SK-N-SH (cell line): ENCODE measurements at regions not wholly inside any gene's neighbourhood (a gene's known extent, or its start where the extent isn't known, plus 50 kb on each side); places are given as distances from the start of the nearest gene placed in this dataset.

Source experiments
- CTCF ChIA-PET: fragments of 300-600, 350-600 bp; formaldehyde crosslinking; extraction: SDS; loops from one replicate; lab custom pipeline; 2021; lab: Yijun Ruan, JAX
- POLR2A ChIA-PET: fragments of 350-600 bp; sonication (Branson Sonifier 250); formaldehyde crosslinking; extraction: SDS; loops from one replicate; lab custom pipeline; 2020; ENCODE audit warnings: antibody characterized with exemption, inconsistent platforms; lab: Yijun Ruan, JAX
- DNase-seq: peaks from one replicate; pipeline ENCODE4 v3.0.0; 2012
- H2AFZ ChIP-seq: fragments of 200-600 bp; sonication (generic); 2 replicates; pipeline ENCODE4 v1.8.1; 2016; ENCODE audit warnings: antibody characterized with exemption, mild to moderate bottlenecking, low read depth
- H3F3A ChIP-seq: fragments of 200-600 bp; sonication (generic); replicated peaks from 2 replicates; pipeline ENCODE3; 2016; ENCODE audit warnings: antibody characterized with exemption, mild to moderate bottlenecking; ENCODE audit not compliant: insufficient read depth
- H3K27ac ChIP-seq, 2 experiments: fragments of 200-500 bp in 1 of 2; fragments of 200-600 bp in 1 of 2; sonication (Bioruptor generic) in 1 of 2; sonication (generic), shearing (Covaris generic) in 1 of 2; 2 replicates each; pipeline versions ENCODE4 v1.5.1 to v1.6.1; 2014 to 2016; ENCODE audit warnings: low read depth in 2 of 2, inconsistent platforms in 1 of 2, low read length in 1 of 2, mild to moderate bottlenecking in 1 of 2, mixed read lengths in 1 of 2
- H3K27me3 ChIP-seq: fragments of 200-600 bp; sonication (generic), shearing (Covaris generic); 2 replicates; pipeline ENCODE4 v1.6.1; 2016; ENCODE audit warnings: mixed run types; ENCODE audit not compliant: insufficient read depth
- H3K36me3 ChIP-seq, 2 experiments: fragments of 200-500 bp in 1 of 2; fragments of 200-600 bp in 1 of 2; sonication (Bioruptor generic) in 1 of 2; sonication (generic) in 1 of 2; replicated peaks in 1 of 2; 2 replicates each; pipeline versions ENCODE3 to v1.5.1; 2014 to 2016; ENCODE audit warnings: low read length in 1 of 2, mild to moderate bottlenecking in 1 of 2; ENCODE audit not compliant: insufficient read depth in 2 of 2, control insufficient read depth in 1 of 2
- H3K4me1 ChIP-seq, 2 experiments: fragments of 200-500 bp in 1 of 2; fragments of 200-600 bp in 1 of 2; sonication (Bioruptor generic) in 1 of 2; sonication (generic), shearing (Covaris generic) in 1 of 2; 2 replicates each; pipeline versions ENCODE4 v1.5.1 to v1.6.1; 2014 to 2016; ENCODE audit warnings: low read depth in 1 of 2, low read length in 1 of 2, mixed run types in 1 of 2; ENCODE audit not compliant: insufficient read depth in 2 of 2, control insufficient read depth in 1 of 2
- H3K4me2 ChIP-seq: fragments of 200-600 bp; sonication (generic), shearing (Covaris generic); 2 replicates; pipeline ENCODE4 v1.6.1; 2017; ENCODE audit warnings: mixed run types
- H3K4me3 ChIP-seq, 2 experiments: fragments of 200-500 bp in 1 of 2; fragments of 200-600 bp in 1 of 2; sonication (Bioruptor generic) in 1 of 2; sonication (generic), shearing (Covaris generic) in 1 of 2; 2 replicates each; pipeline versions ENCODE4 v1.5.1 to v1.8.1; 2014 to 2016; ENCODE audit warnings: low read depth in 2 of 2, inconsistent platforms in 1 of 2, low read length in 1 of 2, mild to moderate bottlenecking in 1 of 2, mixed read lengths in 1 of 2, moderate library complexity in 1 of 2
- H3K79me2 ChIP-seq: fragments of 200-600 bp; sonication (generic); 2 replicates; pipeline ENCODE4 v1.8.1; 2017; ENCODE audit warnings: mild to moderate bottlenecking; ENCODE audit not compliant: insufficient read depth
- H3K9ac ChIP-seq: fragments of 200-600 bp; sonication (generic); 2 replicates; pipeline ENCODE4 v1.6.1; 2017; ENCODE audit warnings: mixed run types
- H3K9me2 ChIP-seq: fragments of 200-600 bp; sonication (generic); 2 replicates; pipeline ENCODE4 v1.6.1; 2017; ENCODE audit warnings: mixed run types
- H3K9me3 ChIP-seq: fragments of 200-600 bp; sonication (generic); 2 replicates; pipeline ENCODE4 v1.6.1; 2017; ENCODE audit warnings: mixed run types, mild to moderate bottlenecking, moderate library complexity
- H4K20me1 ChIP-seq: fragments of 200-600 bp; sonication (generic); 2 replicates; pipeline ENCODE4 v1.6.1; 2017; ENCODE audit warnings: mild to moderate bottlenecking, mixed run types; ENCODE audit not compliant: insufficient read depth
- GABPA ChIP-seq: IDR thresholded peaks from 2 replicates; pipeline ENCODE4 v1.4.0; 2012; ENCODE audit warnings: low read depth, mild to moderate bottlenecking
- RCOR1 ChIP-seq: fragments of 150-350 bp; IDR thresholded peaks from 2 replicates; pipeline ENCODE4 v1.6.1; 2017; ENCODE audit warnings: antibody characterized with exemption, low read length
- RFX5 ChIP-seq: IDR thresholded peaks from 2 replicates; pipeline ENCODE4 v1.6.1; 2012; ENCODE audit warnings: mild to moderate bottlenecking, improper control_type of control experiment, low read length
- SMC3 ChIP-seq: IDR thresholded peaks from 2 replicates; pipeline ENCODE4 v1.6.1; 2012; ENCODE audit warnings: low read depth, low read length, improper control_type of control experiment
- TAF1 ChIP-seq: IDR thresholded peaks from 2 replicates; pipeline ENCODE4 v1.6.1; 2012; ENCODE audit warnings: low read depth, mild to moderate bottlenecking, low read length, moderate library complexity, borderline replicate concordance
- WGBS: methylation state at CpG from one replicate; pipeline ENCODE4 v1.1.6; 2017; ENCODE audit warnings: low lambda C conversion rate; 5-methylcytosine and 5-hydroxymethylcytosine counted together
- TF ChIP-seq, protein P1 (sequence below): IDR thresholded peaks from 2 replicates; pipeline ENCODE4 v1.6.1; 2012; ENCODE audit warnings: mild to moderate bottlenecking, low read depth, low read length, moderate library complexity
- TF ChIP-seq, protein P2 (sequence below): IDR thresholded peaks from 2 replicates; pipeline ENCODE4; 2012
- TF ChIP-seq, protein P3 (sequence below): IDR thresholded peaks from 2 replicates; pipeline ENCODE4 v1.4.0; 2012; ENCODE audit warnings: low read depth
- TF ChIP-seq, protein P4 (sequence below): fragments of 200-600 bp; sonication (generic); IDR thresholded peaks from 2 replicates; pipeline ENCODE4 v1.6.1; 2017; ENCODE audit warnings: antibody characterized with exemption, mild to moderate bottlenecking, moderate library complexity

DNA sequence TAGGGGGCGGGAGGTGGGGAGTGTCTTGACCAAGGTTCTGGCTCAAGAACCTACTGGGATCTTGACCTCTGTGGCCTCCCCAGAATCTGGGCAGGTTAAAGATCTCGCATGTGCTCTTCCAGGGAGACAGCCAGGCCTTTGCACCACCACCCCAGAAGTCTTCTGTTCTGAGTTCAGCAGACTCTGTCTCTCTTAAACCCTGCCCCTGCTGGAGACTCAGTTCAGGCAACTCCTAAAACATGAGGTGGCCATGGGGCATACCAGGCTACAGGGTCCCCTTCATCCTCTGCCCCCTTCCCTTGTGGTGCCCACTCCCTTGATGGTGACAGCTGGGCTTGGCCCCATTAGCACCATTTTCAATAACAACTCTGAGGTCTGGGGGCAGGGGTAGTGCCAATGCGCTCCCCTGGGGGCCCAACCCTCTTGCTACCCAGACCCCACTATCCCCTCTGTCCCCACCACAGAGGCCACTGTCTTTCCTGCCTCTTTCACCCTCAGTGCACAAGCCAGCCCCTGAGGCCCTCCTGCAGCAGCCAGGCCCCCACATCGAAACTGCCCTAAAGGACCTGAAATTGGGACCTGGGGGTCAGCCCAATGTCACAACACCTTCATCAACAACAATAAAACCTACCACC is 132.7 kb upstream of the RUNX3 start:
- TF ChIP-seq TAF1: no peak
- no peak for TF ChIP-seq RCOR1
- no peak for TF ChIP-seq SMC3
- TF ChIP-seq, protein P1, sequence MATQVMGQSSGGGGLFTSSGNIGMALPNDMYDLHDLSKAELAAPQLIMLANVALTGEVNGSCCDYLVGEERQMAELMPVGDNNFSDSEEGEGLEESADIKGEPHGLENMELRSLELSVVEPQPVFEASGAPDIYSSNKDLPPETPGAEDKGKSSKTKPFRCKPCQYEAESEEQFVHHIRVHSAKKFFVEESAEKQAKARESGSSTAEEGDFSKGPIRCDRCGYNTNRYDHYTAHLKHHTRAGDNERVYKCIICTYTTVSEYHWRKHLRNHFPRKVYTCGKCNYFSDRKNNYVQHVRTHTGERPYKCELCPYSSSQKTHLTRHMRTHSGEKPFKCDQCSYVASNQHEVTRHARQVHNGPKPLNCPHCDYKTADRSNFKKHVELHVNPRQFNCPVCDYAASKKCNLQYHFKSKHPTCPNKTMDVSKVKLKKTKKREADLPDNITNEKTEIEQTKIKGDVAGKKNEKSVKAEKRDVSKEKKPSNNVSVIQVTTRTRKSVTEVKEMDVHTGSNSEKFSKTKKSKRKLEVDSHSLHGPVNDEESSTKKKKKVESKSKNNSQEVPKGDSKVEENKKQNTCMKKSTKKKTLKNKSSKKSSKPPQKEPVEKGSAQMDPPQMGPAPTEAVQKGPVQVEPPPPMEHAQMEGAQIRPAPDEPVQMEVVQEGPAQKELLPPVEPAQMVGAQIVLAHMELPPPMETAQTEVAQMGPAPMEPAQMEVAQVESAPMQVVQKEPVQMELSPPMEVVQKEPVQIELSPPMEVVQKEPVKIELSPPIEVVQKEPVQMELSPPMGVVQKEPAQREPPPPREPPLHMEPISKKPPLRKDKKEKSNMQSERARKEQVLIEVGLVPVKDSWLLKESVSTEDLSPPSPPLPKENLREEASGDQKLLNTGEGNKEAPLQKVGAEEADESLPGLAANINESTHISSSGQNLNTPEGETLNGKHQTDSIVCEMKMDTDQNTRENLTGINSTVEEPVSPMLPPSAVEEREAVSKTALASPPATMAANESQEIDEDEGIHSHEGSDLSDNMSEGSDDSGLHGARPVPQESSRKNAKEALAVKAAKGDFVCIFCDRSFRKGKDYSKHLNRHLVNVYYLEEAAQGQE: no peak
- TF ChIP-seq RFX5: no peak
- TF ChIP-seq, protein P2, sequence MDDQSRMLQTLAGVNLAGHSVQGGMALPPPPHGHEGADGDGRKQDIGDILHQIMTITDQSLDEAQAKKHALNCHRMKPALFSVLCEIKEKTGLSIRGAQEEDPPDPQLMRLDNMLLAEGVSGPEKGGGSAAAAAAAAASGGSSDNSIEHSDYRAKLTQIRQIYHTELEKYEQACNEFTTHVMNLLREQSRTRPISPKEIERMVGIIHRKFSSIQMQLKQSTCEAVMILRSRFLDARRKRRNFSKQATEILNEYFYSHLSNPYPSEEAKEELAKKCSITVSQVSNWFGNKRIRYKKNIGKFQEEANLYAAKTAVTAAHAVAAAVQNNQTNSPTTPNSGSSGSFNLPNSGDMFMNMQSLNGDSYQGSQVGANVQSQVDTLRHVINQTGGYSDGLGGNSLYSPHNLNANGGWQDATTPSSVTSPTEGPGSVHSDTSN: no peak
- TF ChIP-seq, protein P3, sequence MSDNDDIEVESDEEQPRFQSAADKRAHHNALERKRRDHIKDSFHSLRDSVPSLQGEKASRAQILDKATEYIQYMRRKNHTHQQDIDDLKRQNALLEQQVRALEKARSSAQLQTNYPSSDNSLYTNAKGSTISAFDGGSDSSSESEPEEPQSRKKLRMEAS: no peak
- TF ChIP-seq GABPA: no peak
- TF ChIP-seq, protein P4, sequence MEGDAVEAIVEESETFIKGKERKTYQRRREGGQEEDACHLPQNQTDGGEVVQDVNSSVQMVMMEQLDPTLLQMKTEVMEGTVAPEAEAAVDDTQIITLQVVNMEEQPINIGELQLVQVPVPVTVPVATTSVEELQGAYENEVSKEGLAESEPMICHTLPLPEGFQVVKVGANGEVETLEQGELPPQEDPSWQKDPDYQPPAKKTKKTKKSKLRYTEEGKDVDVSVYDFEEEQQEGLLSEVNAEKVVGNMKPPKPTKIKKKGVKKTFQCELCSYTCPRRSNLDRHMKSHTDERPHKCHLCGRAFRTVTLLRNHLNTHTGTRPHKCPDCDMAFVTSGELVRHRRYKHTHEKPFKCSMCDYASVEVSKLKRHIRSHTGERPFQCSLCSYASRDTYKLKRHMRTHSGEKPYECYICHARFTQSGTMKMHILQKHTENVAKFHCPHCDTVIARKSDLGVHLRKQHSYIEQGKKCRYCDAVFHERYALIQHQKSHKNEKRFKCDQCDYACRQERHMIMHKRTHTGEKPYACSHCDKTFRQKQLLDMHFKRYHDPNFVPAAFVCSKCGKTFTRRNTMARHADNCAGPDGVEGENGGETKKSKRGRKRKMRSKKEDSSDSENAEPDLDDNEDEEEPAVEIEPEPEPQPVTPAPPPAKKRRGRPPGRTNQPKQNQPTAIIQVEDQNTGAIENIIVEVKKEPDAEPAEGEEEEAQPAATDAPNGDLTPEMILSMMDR: no peak

More for the DNA sequence above, 132.7 kb upstream of the RUNX3 start:
- Histone ChIP-seq H3K79me2 (no peaks in the 10 kb centered on the region), H3K27ac (no peak overlapping the region), H3K36me3 (no peaks in the 10 kb centered on the region), H3F3A (no peaks in the 10 kb centered on the region), H4K20me1 (no peaks in the 10 kb centered on the region), H3K9ac (no peak overlapping the region), H2AFZ (no peak overlapping the region), H3K27me3 (peaks cover 6% of the 10 kb centered on the region; the same call in 1 of the 2 replicates), H3K9me3 (no peaks in the 10 kb centered on the region), H3K9me2 (no peaks in the 10 kb centered on the region), H3K4me2 (no peak overlapping the region), H3K4me1 (peaks cover 0 to 30% of the 10 kb centered on the region in 2 experiments; a peak in 1 of 4 replicates), H3K4me3 (no peak overlapping the region)
- 52% methylated on average over 3 of the region's 4 CpGs for WGBS
- POLR2A ChIA-PET: no interaction called here
- CTCF ChIA-PET: interaction anchor here (0.9 to 1.4 kb wide), 6 partner anchors 8 to 130 kb away, joined by 3 to 4 read pairs (median 3); no protein-coding TSS in a partner anchor
- DNase-seq: no peak
